ENCODE measurements at regions not wholly inside any gene's neighbourhood (a gene's known extent, or its start where the extent isn't known, plus 50 kb on each side); places are given as distances from the start of the nearest gene placed in this dataset.

GRCh38 chr1:198903203-198903602, 264.4 kb downstream of the PTPRC start:
- in situ Hi-C loops (cut with MboI; ENCODE audit: low sequenced_read_pairs), result no loop called here

GRCh38 chr1:198903621-198904020, 264.8 kb downstream of the PTPRC start:
- in situ Hi-C loops (cut with MboI; ENCODE audit: low sequenced_read_pairs), result no loop called here

GRCh38 chr1:198904321-198904720, 265.5 kb downstream of the PTPRC start:
- in situ Hi-C loops (cut with MboI; ENCODE audit: low sequenced_read_pairs), result no loop called here

GRCh38 chr1:198906739-198907422, 268.0 kb downstream of the PTPRC start:
- in situ Hi-C loops (cut with MboI; ENCODE audit: low sequenced_read_pairs), result no loop called here

GRCh38 chr1:198907423-198907746, 268.5 kb downstream of the PTPRC start:
- in situ Hi-C loops (cut with MboI; ENCODE audit: low sequenced_read_pairs), result no loop called here

- in situ Hi-C loops (cut with MboI; ENCODE audit: low sequenced_read_pairs), result no loop called here
These were observed 270.2 kb downstream of the PTPRC start for GRCh38 chr1:198908995-198909394.

- in situ Hi-C loops (cut with MboI; ENCODE audit: low sequenced_read_pairs), result no loop called here
These were observed 271.1 kb downstream of the PTPRC start for GRCh38 chr1:198909973-198910372.

GRCh38 chr1:198910816-198911215, 272.0 kb downstream of the PTPRC start:
- in situ Hi-C loops (cut with MboI; ENCODE audit: low sequenced_read_pairs), result no loop called here

- in situ Hi-C loops (cut with MboI; ENCODE audit: low sequenced_read_pairs), result no loop called here
These were observed 273.2 kb downstream of the PTPRC start for GRCh38 chr1:198912046-198912445.

- in situ Hi-C loops (cut with MboI; ENCODE audit: low sequenced_read_pairs), result no loop called here
These were observed 274.8 kb downstream of the PTPRC start for GRCh38 chr1:198913667-198914066.

- in situ Hi-C loops (cut with MboI; ENCODE audit: low sequenced_read_pairs), result no loop called here
These were observed 276.7 kb downstream of the PTPRC start for GRCh38 chr1:198915327-198916231.

GRCh38 chr1:198917226-198917625, 278.4 kb downstream of the PTPRC start:
- in situ Hi-C loops (cut with MboI; ENCODE audit: low sequenced_read_pairs), result no loop called here

- in situ Hi-C loops (cut with MboI; ENCODE audit: low sequenced_read_pairs), result no loop called here
These were observed 280.1 kb downstream of the PTPRC start for GRCh38 chr1:198918920-198919319.

- in situ Hi-C loops (cut with MboI; ENCODE audit: low sequenced_read_pairs), result no loop called here
These were observed 281.0 kb downstream of the PTPRC start for GRCh38 chr1:198919667-198920398.

GRCh38 chr1:198922638-198923430, 284.0 kb downstream of the PTPRC start:
- in situ Hi-C loops (cut with MboI; ENCODE audit: low sequenced_read_pairs), result no loop called here

- in situ Hi-C loops (cut with MboI; ENCODE audit: low sequenced_read_pairs), result no loop called here
These were observed 285.2 kb downstream of the PTPRC start for GRCh38 chr1:198923993-198924392.

- in situ Hi-C loops (cut with MboI; ENCODE audit: low sequenced_read_pairs), result no loop called here
These were observed 286.7 kb downstream of the PTPRC start for GRCh38 chr1:198925567-198925966.

- in situ Hi-C loops (cut with MboI; ENCODE audit: low sequenced_read_pairs), result no loop called here
These were observed 288.3 kb downstream of the PTPRC start for GRCh38 chr1:198927129-198927528.

- in situ Hi-C loops (cut with MboI; ENCODE audit: low sequenced_read_pairs), result no loop called here
These were observed 290.3 kb downstream of the PTPRC start for GRCh38 chr1:198929111-198929604.

- in situ Hi-C loops (cut with MboI; ENCODE audit: low sequenced_read_pairs), result loop anchor here (10.0 kb wide), 1 partner anchor 85 kb away; no protein-coding TSS in a partner anchor
These were observed 291.2 kb downstream of the PTPRC start for GRCh38 chr1:198929961-198930599.
